A549 (cell line): ENCODE measurements at regions not wholly inside any gene's neighbourhood (a gene's known extent, or its start where the extent isn't known, plus 50 kb on each side); places are given as distances from the start of the nearest gene placed in this dataset.
A peak's percentile ranks its signal among the peaks of the same experiment; 100 is the strongest.

ENCODE experiments used
- EP300 ChIP-seq, 2 experiments: fragments of >200 bp; sonication (Bioruptor Twin); formaldehyde crosslinking; IDR thresholded peaks; 2 replicates in 1 of 2; 3 replicates in 1 of 2; pipeline ENCODE4 v1.6.1; 2016 to 2017
- ESRRA ChIP-seq: fragments of 150-350 bp; IDR thresholded peaks from 2 replicates; pipeline ENCODE4 v1.6.1; 2014; ENCODE audit warnings: mild to moderate bottlenecking, low read length, borderline replicate concordance
- KDM5A ChIP-seq: fragments of 200-600 bp; sonication (generic); IDR thresholded peaks from 2 replicates; pipeline ENCODE4 v1.6.1; 2016; ENCODE audit warnings: antibody characterized with exemption, mild to moderate bottlenecking
- MYC ChIP-seq: IDR thresholded peaks from 2 replicates; pipeline ENCODE4 v1.6.1; 2012; ENCODE audit warnings: mild to moderate bottlenecking, inconsistent platforms, low read length, improper control_type of control experiment, borderline replicate concordance
- NFE2L2 ChIP-seq: fragments of 150-350 bp; conservative IDR thresholded peaks from 2 replicates; pipeline ENCODE4 v1.6.1; 2014; ENCODE audit warnings: low read length
- POLR2A ChIP-seq: IDR thresholded peaks from 2 replicates; pipeline ENCODE4 v1.6.1; 2012; ENCODE audit warnings: mild to moderate bottlenecking, low read length
- TF ChIP-seq, protein P1 (sequence below): fragments of 200-600 bp; sonication (generic); IDR thresholded peaks from 2 replicates; pipeline ENCODE4 v1.6.1; 2016; ENCODE audit warnings: antibody characterized with exemption, mild to moderate bottlenecking, moderate library complexity
- TF ChIP-seq, protein P2 (sequence below): fragments of >200 bp; sonication (Bioruptor Twin); formaldehyde crosslinking; IDR thresholded peaks from 3 replicates; pipeline ENCODE4 v1.5.1; 2016
- TF ChIP-seq, protein P3 (sequence below): IDR thresholded peaks from 2 replicates; pipeline ENCODE4 v1.6.1; 2012

DNA sequence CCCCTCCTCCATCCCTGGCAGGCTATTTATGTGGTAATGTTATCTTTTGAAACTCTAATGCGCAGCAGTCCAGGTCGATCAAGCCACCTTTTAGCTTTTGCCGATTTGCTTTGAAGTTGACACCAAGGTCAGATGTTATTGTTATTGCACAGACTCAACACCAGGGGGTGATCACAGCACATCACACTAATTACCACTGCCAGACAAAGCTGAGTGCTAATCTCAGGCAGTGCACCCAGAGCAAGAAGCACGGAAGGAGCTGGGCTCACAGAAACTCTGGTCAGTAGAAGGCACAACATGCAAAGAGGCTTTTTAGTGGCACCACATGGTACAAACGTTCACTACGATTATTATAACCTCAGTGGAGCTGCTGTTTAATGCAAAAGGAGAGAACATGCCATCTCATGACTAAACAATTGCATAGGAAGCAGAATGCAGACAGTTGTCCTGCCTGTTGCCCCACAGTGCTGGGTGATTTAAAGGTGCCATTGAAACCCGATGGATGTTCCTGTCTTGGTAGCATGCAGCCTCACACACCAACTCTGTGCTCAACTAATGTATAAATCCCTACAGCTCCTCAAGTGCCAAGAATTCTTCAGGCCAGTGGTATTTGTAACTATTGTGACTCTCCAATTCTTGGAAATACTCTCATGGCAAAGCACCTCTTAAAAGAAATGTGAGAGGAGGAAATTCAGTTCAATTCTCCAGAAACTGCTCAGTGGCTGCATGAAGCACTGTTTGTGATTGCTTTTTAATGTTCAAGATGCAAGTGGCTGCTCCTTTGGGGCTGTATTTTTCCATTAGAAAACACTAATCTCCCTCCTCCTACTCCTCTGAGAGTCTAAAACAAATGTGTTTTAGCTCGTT, 353.9 kb upstream of the DDI1 start:
- TF ChIP-seq, protein P1, sequence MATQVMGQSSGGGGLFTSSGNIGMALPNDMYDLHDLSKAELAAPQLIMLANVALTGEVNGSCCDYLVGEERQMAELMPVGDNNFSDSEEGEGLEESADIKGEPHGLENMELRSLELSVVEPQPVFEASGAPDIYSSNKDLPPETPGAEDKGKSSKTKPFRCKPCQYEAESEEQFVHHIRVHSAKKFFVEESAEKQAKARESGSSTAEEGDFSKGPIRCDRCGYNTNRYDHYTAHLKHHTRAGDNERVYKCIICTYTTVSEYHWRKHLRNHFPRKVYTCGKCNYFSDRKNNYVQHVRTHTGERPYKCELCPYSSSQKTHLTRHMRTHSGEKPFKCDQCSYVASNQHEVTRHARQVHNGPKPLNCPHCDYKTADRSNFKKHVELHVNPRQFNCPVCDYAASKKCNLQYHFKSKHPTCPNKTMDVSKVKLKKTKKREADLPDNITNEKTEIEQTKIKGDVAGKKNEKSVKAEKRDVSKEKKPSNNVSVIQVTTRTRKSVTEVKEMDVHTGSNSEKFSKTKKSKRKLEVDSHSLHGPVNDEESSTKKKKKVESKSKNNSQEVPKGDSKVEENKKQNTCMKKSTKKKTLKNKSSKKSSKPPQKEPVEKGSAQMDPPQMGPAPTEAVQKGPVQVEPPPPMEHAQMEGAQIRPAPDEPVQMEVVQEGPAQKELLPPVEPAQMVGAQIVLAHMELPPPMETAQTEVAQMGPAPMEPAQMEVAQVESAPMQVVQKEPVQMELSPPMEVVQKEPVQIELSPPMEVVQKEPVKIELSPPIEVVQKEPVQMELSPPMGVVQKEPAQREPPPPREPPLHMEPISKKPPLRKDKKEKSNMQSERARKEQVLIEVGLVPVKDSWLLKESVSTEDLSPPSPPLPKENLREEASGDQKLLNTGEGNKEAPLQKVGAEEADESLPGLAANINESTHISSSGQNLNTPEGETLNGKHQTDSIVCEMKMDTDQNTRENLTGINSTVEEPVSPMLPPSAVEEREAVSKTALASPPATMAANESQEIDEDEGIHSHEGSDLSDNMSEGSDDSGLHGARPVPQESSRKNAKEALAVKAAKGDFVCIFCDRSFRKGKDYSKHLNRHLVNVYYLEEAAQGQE: no peak
- TF ChIP-seq, protein P2, sequence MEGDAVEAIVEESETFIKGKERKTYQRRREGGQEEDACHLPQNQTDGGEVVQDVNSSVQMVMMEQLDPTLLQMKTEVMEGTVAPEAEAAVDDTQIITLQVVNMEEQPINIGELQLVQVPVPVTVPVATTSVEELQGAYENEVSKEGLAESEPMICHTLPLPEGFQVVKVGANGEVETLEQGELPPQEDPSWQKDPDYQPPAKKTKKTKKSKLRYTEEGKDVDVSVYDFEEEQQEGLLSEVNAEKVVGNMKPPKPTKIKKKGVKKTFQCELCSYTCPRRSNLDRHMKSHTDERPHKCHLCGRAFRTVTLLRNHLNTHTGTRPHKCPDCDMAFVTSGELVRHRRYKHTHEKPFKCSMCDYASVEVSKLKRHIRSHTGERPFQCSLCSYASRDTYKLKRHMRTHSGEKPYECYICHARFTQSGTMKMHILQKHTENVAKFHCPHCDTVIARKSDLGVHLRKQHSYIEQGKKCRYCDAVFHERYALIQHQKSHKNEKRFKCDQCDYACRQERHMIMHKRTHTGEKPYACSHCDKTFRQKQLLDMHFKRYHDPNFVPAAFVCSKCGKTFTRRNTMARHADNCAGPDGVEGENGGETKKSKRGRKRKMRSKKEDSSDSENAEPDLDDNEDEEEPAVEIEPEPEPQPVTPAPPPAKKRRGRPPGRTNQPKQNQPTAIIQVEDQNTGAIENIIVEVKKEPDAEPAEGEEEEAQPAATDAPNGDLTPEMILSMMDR: peak; percentile 66
- TF ChIP-seq ESRRA (no peak), NFE2L2 (no peak), MYC (no peak), KDM5A (no peak), EP300 (IDR thresholded peaks at IDR 0.05) (no peak), POLR2A (no peak)
- TF ChIP-seq, protein P3, sequence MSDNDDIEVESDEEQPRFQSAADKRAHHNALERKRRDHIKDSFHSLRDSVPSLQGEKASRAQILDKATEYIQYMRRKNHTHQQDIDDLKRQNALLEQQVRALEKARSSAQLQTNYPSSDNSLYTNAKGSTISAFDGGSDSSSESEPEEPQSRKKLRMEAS: no peak
